SK-N-SH (cell line): ENCODE measurements at regions not wholly inside any gene's neighbourhood (a gene's known extent, or its start where the extent isn't known, plus 50 kb on each side); places are given as distances from the start of the nearest gene placed in this dataset.

Source experiments
- CTCF ChIA-PET: fragments of 300-600, 350-600 bp; formaldehyde crosslinking; extraction: SDS; loops from one replicate; lab custom pipeline; 2021; lab: Yijun Ruan, JAX
- POLR2A ChIA-PET: fragments of 350-600 bp; sonication (Branson Sonifier 250); formaldehyde crosslinking; extraction: SDS; loops from one replicate; lab custom pipeline; 2020; ENCODE audit warnings: antibody characterized with exemption, inconsistent platforms; lab: Yijun Ruan, JAX
- DNase-seq: peaks from one replicate; pipeline ENCODE4 v3.0.0; 2012
- H2AFZ ChIP-seq: fragments of 200-600 bp; sonication (generic); 2 replicates; pipeline ENCODE4 v1.8.1; 2016; ENCODE audit warnings: antibody characterized with exemption, mild to moderate bottlenecking, low read depth
- H3F3A ChIP-seq: fragments of 200-600 bp; sonication (generic); replicated peaks from 2 replicates; pipeline ENCODE3; 2016; ENCODE audit warnings: antibody characterized with exemption, mild to moderate bottlenecking; ENCODE audit not compliant: insufficient read depth
- H3K27ac ChIP-seq, 2 experiments: fragments of 200-500 bp in 1 of 2; fragments of 200-600 bp in 1 of 2; sonication (Bioruptor generic) in 1 of 2; sonication (generic), shearing (Covaris generic) in 1 of 2; 2 replicates each; pipeline versions ENCODE4 v1.5.1 to v1.6.1; 2014 to 2016; ENCODE audit warnings: low read depth in 2 of 2, inconsistent platforms in 1 of 2, low read length in 1 of 2, mild to moderate bottlenecking in 1 of 2, mixed read lengths in 1 of 2
- H3K27me3 ChIP-seq: fragments of 200-600 bp; sonication (generic), shearing (Covaris generic); 2 replicates; pipeline ENCODE4 v1.6.1; 2016; ENCODE audit warnings: mixed run types; ENCODE audit not compliant: insufficient read depth
- H3K36me3 ChIP-seq, 2 experiments: fragments of 200-500 bp in 1 of 2; fragments of 200-600 bp in 1 of 2; sonication (Bioruptor generic) in 1 of 2; sonication (generic) in 1 of 2; replicated peaks in 1 of 2; 2 replicates each; pipeline versions ENCODE3 to v1.5.1; 2014 to 2016; ENCODE audit warnings: low read length in 1 of 2, mild to moderate bottlenecking in 1 of 2; ENCODE audit not compliant: insufficient read depth in 2 of 2, control insufficient read depth in 1 of 2
- H3K4me1 ChIP-seq, 2 experiments: fragments of 200-500 bp in 1 of 2; fragments of 200-600 bp in 1 of 2; sonication (Bioruptor generic) in 1 of 2; sonication (generic), shearing (Covaris generic) in 1 of 2; 2 replicates each; pipeline versions ENCODE4 v1.5.1 to v1.6.1; 2014 to 2016; ENCODE audit warnings: low read depth in 1 of 2, low read length in 1 of 2, mixed run types in 1 of 2; ENCODE audit not compliant: insufficient read depth in 2 of 2, control insufficient read depth in 1 of 2
- H3K4me2 ChIP-seq: fragments of 200-600 bp; sonication (generic), shearing (Covaris generic); 2 replicates; pipeline ENCODE4 v1.6.1; 2017; ENCODE audit warnings: mixed run types
- H3K4me3 ChIP-seq, 2 experiments: fragments of 200-500 bp in 1 of 2; fragments of 200-600 bp in 1 of 2; sonication (Bioruptor generic) in 1 of 2; sonication (generic), shearing (Covaris generic) in 1 of 2; 2 replicates each; pipeline versions ENCODE4 v1.5.1 to v1.8.1; 2014 to 2016; ENCODE audit warnings: low read depth in 2 of 2, inconsistent platforms in 1 of 2, low read length in 1 of 2, mild to moderate bottlenecking in 1 of 2, mixed read lengths in 1 of 2, moderate library complexity in 1 of 2
- H3K79me2 ChIP-seq: fragments of 200-600 bp; sonication (generic); 2 replicates; pipeline ENCODE4 v1.8.1; 2017; ENCODE audit warnings: mild to moderate bottlenecking; ENCODE audit not compliant: insufficient read depth
- H3K9ac ChIP-seq: fragments of 200-600 bp; sonication (generic); 2 replicates; pipeline ENCODE4 v1.6.1; 2017; ENCODE audit warnings: mixed run types
- H3K9me2 ChIP-seq: fragments of 200-600 bp; sonication (generic); 2 replicates; pipeline ENCODE4 v1.6.1; 2017; ENCODE audit warnings: mixed run types
- H3K9me3 ChIP-seq: fragments of 200-600 bp; sonication (generic); 2 replicates; pipeline ENCODE4 v1.6.1; 2017; ENCODE audit warnings: mixed run types, mild to moderate bottlenecking, moderate library complexity
- H4K20me1 ChIP-seq: fragments of 200-600 bp; sonication (generic); 2 replicates; pipeline ENCODE4 v1.6.1; 2017; ENCODE audit warnings: mild to moderate bottlenecking, mixed run types; ENCODE audit not compliant: insufficient read depth
- CHD2 ChIP-seq: fragments of 150-350 bp; IDR thresholded peaks from 2 replicates; pipeline ENCODE4 v1.6.1; 2018; ENCODE audit warnings: low read length; ENCODE audit not compliant: partially characterized antibody
- EP300 ChIP-seq, 2 experiments: IDR thresholded peaks; 2 replicates each; pipeline versions ENCODE4 v1.4.0 to v1.6.1; 2012; ENCODE audit warnings: borderline replicate concordance in 1 of 2, low read depth in 1 of 2, low read length in 1 of 2
- FOXJ3 ChIP-seq: sonication (generic); formaldehyde crosslinking; IDR thresholded peaks from 2 replicates; pipeline ENCODE4 v1.5.1; 2020; ENCODE audit warnings: mild to moderate bottlenecking, missing genetic modification reagents
- FOXM1 ChIP-seq: IDR thresholded peaks from 2 replicates; pipeline ENCODE4 v1.4.0; 2012; ENCODE audit warnings: low read depth, mild to moderate bottlenecking
- GABPA ChIP-seq: IDR thresholded peaks from 2 replicates; pipeline ENCODE4 v1.4.0; 2012; ENCODE audit warnings: low read depth, mild to moderate bottlenecking
- GATA2 ChIP-seq: sonication (generic); formaldehyde crosslinking; IDR thresholded peaks from 2 replicates; pipeline ENCODE4 v1.5.0; 2020; ENCODE audit warnings: mild to moderate bottlenecking, missing genetic modification reagents
- IRF3 ChIP-seq: fragments of 150-350 bp; IDR thresholded peaks from 2 replicates; pipeline ENCODE4 v1.6.1; 2016; ENCODE audit warnings: mild to moderate bottlenecking, low read depth, low read length
- MEF2A ChIP-seq: IDR thresholded peaks from 2 replicates; pipeline ENCODE4 v1.4.0; 2012; ENCODE audit warnings: low read depth, borderline replicate concordance
- MXI1 ChIP-seq: IDR thresholded peaks from 2 replicates; pipeline ENCODE4 v1.6.1; 2012; ENCODE audit warnings: mild to moderate bottlenecking, low read depth, low read length, improper control_type of control experiment
- NFIC ChIP-seq: IDR thresholded peaks from 2 replicates; pipeline ENCODE4 v1.4.0; 2012; ENCODE audit warnings: borderline replicate concordance
- NRF1 ChIP-seq: IDR thresholded peaks from 2 replicates; pipeline ENCODE4 v1.6.1; 2012; ENCODE audit warnings: low read depth, mild to moderate bottlenecking, low read length
- RAD21 ChIP-seq: IDR thresholded peaks from 2 replicates; pipeline ENCODE4 v1.6.1; 2012; ENCODE audit warnings: mild to moderate bottlenecking, low read length
- RCOR1 ChIP-seq: fragments of 150-350 bp; IDR thresholded peaks from 2 replicates; pipeline ENCODE4 v1.6.1; 2017; ENCODE audit warnings: antibody characterized with exemption, low read length
- REST ChIP-seq: IDR thresholded peaks from 2 replicates; pipeline ENCODE4 v1.6.1; 2012; ENCODE audit warnings: mild to moderate bottlenecking, low read depth, low read length, moderate library complexity
- SIN3A ChIP-seq: IDR thresholded peaks from 2 replicates; pipeline ENCODE4 v1.6.1; 2012; ENCODE audit warnings: low read depth, mild to moderate bottlenecking, low read length, moderate library complexity, borderline replicate concordance
- SMC3 ChIP-seq: IDR thresholded peaks from 2 replicates; pipeline ENCODE4 v1.6.1; 2012; ENCODE audit warnings: low read depth, low read length, improper control_type of control experiment
- TAF1 ChIP-seq: IDR thresholded peaks from 2 replicates; pipeline ENCODE4 v1.6.1; 2012; ENCODE audit warnings: low read depth, mild to moderate bottlenecking, low read length, moderate library complexity, borderline replicate concordance
- TCF12 ChIP-seq: IDR thresholded peaks from 2 replicates; pipeline ENCODE4 v1.4.0; 2012
- TEAD4 ChIP-seq: IDR thresholded peaks from 2 replicates; pipeline ENCODE4 v1.4.0; 2012; ENCODE audit warnings: mild to moderate bottlenecking, borderline replicate concordance; ENCODE audit not compliant: insufficient read depth
- USF2 ChIP-seq: fragments of 150-350 bp; IDR thresholded peaks from 2 replicates; pipeline ENCODE4 v1.6.1; 2017; ENCODE audit warnings: antibody characterized with exemption, low read length, low read depth, borderline replicate concordance
- ZBTB33 ChIP-seq: IDR thresholded peaks from 2 replicates; pipeline ENCODE4 v1.4.0; 2012; ENCODE audit warnings: low read depth, borderline replicate concordance
- WGBS: methylation state at CpG from one replicate; pipeline ENCODE4 v1.1.6; 2017; ENCODE audit warnings: low lambda C conversion rate; 5-methylcytosine and 5-hydroxymethylcytosine counted together

- TF ChIP-seq USF2 (no peak), SMC3 (no peak), MEF2A (no peak), FOXJ3 (CRISPR knock-in tag) (no peak), FOXM1 (no peak), RAD21 (no peak)
Observed at GRCh38 chr7:33774762-33775523, 130.4 kb upstream of the BMPER start (continued).

GRCh38 chr7:33775790-33776189 lies 129.5 kb upstream of the BMPER start:
- Histone ChIP-seq H3K9ac (no peak overlapping the region), H3K4me1 (no peaks in the 10 kb centered on the region; a peak in 1 of 4 replicates), H2AFZ (no peak overlapping the region)
- CTCF ChIA-PET, result interaction anchor here (0.8 to 1.2 kb wide), 3 partner anchors 18 to 322 kb away, joined by 3 read pairs; no protein-coding TSS in a partner anchor
- TF ChIP-seq CHD2 (no peak), EP300 (IDR thresholded peaks at IDR 0.05; ENCODE audit: borderline replicate concordance in 1 of 2, low read depth in 1 of 2, low read length in 1 of 2) (no peak), TEAD4 (no peak), SIN3A (no peak), GABPA (no peak), MXI1 (no peak), TAF1 (no peak), TCF12 (no peak), USF2 (no peak), SMC3 (no peak), NRF1 (no peak), MEF2A (no peak), RCOR1 (no peak), REST (no peak), RAD21 (no peak), ZBTB33 (no peak), GATA2 (no peak), NFIC (no peak), FOXM1 (no peak), IRF3 (no peak)
- TF ChIP-seq, all 33 proteins: peak for 0
- Histone ChIP-seq H3K79me2 (no peaks in the 10 kb centered on the region), H3K9me3 (no peaks in the 10 kb centered on the region), H4K20me1 (no peaks in the 10 kb centered on the region), H3K4me2 (no peak overlapping the region), H3K27ac (no peak overlapping the region), H3K4me3 (no peak overlapping the region), H3K36me3 (no peaks in the 10 kb centered on the region), H3K27me3 (no peaks in the 10 kb centered on the region), H3K9me2 (no peaks in the 10 kb centered on the region), H3F3A (no peaks in the 10 kb centered on the region)
- 77% methylated on average over 4 of the region's 4 CpGs for WGBS
- DNase-seq, result no peak
- POLR2A ChIA-PET, result no interaction called here
